ENCODE measurements at regions not wholly inside any gene's neighbourhood (a gene's known extent, or its start where the extent isn't known, plus 50 kb on each side); places are given as distances from the start of the nearest gene placed in this dataset.
A peak's percentile ranks its signal among the peaks of the same experiment; 100 is the strongest.
"Not testable (repeated sequence)": the region's sequence is repeated elsewhere in the genome, so short reads cannot be mapped to it uniquely, and the experiment has no call there.

DNA sequence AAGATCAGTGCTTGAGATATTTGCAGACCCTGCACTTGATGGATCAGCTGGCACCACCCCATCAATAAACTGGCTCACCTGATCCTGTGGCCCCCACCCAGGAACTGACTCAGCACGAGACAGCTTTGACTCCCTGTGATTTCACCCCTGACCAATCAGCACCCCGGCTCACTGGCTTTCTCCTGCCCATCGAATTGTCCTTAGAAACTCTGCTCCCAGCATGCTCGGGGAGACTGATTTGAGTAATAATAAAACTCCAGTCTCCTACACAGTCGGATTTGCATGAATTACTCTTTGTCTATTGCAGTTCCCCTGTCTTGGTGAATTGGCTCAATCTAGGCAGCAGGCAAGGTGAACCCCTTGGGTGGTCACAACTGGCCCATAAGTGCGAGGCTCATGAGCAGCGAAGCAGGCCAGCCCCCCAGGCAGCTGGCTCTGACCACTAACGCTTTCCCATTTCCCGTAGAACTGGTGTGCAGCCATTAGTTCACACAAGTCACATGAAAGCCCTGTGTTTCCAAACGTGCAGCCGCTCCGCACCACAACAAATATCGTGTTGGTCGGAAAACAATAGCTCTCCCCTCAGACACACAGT is 79.6 kb downstream of the RSPH3 start:
- no peak for FAIRE-seq

GRCh38 chr6:158919865-158920264 is 80.1 kb downstream of the RSPH3 start:
- no peak for FAIRE-seq

More for the DNA sequence above, 79.6 kb downstream of the RSPH3 start:
- no peak for DNase-seq (ENCODE audit: low spot score)

DNA sequence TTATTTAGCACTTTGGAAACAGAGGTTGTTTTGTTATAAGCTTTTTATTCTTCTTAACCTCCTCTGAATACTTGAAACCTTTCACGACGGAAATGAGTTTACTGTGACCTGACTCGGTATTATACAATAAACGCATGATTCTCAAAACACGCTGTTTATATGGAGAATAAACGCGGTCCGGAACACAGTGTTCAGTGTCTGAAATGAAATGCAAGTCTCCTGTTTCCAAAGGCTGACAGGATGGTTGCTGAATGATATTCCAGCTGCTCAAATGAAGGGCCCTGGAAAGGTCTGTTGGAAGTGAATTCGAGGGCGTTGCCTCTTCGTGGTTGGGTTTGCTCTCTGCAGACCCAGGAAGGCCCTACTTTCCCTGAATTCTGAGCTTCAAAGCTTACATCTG is 83.4 kb downstream of the RSPH3 start:
- DNase-seq (ENCODE audit: low spot score) (no peak), FAIRE-seq (no peak)

More at GRCh38 chr6:158919865-158920264, 80.1 kb downstream of the RSPH3 start:
- DNase-seq (ENCODE audit: low spot score) = no peak

GRCh38 chr6:158914923-158915322 is 85.1 kb downstream of the RSPH3 start:
- FAIRE-seq = no peak

GRCh38 chr6:158913580-158913979 is 86.4 kb downstream of the RSPH3 start:
- FAIRE-seq = no peak
- no peak for DNase-seq (ENCODE audit: low spot score)

More at GRCh38 chr6:158914923-158915322, 85.1 kb downstream of the RSPH3 start:
- DNase-seq (ENCODE audit: low spot score) = no peak

DNA sequence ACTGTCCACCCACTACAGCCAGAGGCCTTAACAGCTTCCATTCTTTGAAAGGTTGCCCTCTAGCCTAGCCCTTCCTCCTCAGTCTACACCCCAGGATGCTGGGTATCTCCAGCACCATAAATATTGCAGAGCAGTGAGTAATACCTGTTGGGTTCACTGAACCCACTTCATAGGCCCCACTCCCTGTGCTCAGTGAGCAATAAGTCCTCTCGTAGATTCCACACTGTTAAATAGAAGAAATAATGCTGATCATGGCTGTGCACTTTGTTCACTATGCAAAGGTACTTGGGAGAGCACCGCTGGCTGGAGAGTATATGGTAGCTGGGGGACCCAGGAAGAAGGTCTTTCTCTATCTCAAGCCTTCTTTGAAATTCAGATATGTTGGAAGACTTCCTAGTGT is 87.3 kb downstream of the RSPH3 start:
- DNase-seq (ENCODE audit: low spot score) = no peak
- no peak for FAIRE-seq

- no peak for FAIRE-seq
- DNase-seq (ENCODE audit: low spot score) = no peak
Measured at GRCh38 chr6:158911746-158912480, 88.1 kb downstream of the RSPH3 start.

DNA sequence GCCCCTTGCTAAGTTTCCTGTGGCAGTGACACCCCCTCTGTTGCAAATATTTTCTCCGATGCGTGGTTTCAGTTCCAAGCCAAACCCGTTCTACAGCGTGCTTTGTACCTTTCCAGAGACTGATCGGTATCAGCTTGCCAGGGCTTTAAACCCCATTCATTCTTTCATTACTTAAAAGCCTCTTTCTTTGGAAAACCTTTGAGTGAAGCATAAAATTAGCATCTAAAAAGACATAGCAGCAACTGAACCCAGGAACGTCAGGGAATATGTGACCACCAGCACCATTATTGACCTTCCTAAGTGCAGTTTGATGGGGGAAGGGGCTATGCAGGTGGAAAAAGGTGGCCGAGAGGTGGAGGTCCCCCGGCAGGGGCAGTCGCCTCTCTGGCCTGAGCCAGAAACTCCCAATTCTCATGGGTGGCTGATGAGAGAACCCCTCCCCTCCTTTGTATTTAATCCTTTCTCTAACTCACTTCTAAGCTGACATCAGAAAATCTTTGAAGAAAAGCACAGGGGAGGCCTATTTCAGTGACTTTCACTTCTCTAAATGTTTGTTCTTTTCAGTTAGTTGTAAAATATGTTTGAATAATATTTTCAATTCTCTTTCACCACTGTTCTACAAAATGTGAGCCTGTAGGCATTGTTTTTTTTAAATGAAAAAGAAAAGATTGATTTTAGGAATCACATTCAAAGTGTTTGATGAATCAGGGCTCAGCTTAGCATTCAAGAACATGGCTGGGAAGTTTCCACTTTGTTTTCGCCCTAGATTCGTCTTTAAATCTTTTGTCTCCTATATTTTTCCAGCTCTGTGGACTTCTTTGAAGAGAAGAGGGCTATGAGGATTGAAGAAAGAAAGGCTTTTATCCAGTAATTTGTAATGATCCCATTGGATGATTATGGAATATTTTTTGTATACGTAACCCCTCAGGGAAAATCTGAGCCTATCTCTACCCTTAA is 89.2 kb downstream of the RSPH3 start:
- DNase-seq (ENCODE audit: low spot score) = no peak
- FAIRE-seq = no peak

DNA sequence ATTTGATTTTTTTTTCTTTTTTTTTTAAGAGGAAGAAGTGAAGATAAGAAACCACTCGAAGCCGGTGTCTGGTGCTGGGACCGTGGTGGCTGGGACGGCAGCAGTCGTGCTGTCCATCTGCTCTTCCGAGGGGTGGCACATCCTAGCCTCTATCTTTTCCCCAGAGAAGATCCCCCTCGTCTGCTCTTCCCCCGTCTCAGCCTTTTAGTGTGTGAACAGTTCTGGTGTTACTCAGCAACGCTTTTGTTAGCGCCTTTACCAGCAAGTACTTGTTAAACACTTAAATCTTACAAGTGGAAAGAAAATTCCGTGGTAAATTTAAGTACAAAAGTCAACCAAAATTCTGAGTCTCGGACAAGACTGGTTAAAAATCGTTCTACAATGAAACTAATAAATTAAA is 90.1 kb downstream of the RSPH3 start:
- FAIRE-seq (no peak), DNase-seq (ENCODE audit: low spot score) (no peak)

GRCh38 chr6:158908606-158909005 is 89.4 kb upstream of the EZR start:
- FAIRE-seq (no peak), DNase-seq (ENCODE audit: low spot score) (no peak)

DNA sequence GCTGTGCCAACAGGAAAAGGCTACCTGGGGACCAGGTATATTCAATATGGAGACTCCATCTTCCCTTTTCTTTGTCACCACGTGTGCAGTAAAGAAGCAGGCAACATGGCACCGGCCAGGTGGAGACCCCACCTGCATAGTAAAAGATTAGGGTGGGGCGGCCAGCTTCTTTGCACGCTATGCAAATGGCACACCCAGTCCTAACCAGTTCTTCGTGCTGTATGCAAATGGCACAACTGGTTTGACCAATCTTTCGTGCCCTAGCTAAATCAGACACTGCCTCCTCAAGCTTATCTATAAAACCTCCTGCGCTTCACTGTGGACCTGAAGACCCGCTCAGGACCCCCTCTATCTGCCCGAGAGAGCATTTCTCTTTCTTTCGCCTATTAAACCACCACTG is 88.8 kb upstream of the EZR start:
- DNase-seq (ENCODE audit: low spot score) (no peak), FAIRE-seq (no peak)

- FAIRE-seq = peak; percentile 81
- peak; percentile 35 for DNase-seq (ENCODE audit: low spot score)
Measured at GRCh38 chr6:158906926-158907325, 87.8 kb upstream of the EZR start.

DNA sequence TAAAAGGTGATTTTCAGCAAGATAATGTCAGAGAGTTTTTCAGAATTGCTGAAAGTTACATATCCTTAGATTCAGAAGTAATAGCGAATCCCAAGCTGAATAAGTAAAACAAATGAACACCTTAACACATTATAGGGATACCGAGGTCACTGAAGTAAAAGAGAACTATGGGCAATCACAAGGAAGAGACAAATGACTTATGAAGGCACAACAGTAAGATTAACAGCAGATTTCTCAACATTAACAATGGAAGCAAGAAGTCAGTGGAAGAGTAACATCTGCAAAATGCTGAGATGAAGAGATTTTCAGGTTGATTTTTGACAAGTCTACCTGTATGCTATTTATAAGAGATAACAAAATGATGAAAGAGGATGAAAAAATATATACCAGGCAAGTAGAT is 86.1 kb upstream of the EZR start:
- peak; percentile 24 for DNase-seq (ENCODE audit: low spot score)
- no peak for FAIRE-seq

GRCh38 chr6:158903801-158904200 is 84.6 kb upstream of the EZR start:
- no peak for DNase-seq (ENCODE audit: low spot score)
- no peak for FAIRE-seq

- DNase-seq (ENCODE audit: low spot score) = no peak
- FAIRE-seq = no peak
Measured at GRCh38 chr6:158900663-158901312, 81.6 kb upstream of the EZR start.

DNA sequence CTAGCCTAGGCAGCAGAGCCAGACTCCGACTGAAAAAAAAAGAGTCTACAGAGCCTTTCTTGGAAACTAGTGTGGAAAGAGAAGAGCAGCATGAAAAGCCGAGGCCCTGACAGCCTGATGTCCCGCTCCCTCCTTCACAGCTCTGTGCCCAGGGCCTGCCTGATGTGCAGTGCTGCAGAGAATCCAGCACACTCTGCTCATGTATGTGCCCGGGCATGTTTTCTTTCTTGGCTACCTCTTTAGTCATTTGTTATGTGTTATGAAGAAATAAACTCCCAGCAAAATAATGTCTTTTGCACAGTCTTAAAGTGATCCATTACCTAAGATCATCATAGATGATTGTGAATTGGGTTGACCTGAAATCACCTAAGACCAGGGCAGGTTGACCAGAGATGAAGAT is 78.1 kb upstream of the EZR start:
- DNase-seq (ENCODE audit: low spot score) (no peak), FAIRE-seq (no peak)

- DNase-seq (ENCODE audit: low spot score) = no peak
- no peak for FAIRE-seq
Measured at GRCh38 chr6:158895661-158896060, 76.5 kb upstream of the EZR start.

DNA sequence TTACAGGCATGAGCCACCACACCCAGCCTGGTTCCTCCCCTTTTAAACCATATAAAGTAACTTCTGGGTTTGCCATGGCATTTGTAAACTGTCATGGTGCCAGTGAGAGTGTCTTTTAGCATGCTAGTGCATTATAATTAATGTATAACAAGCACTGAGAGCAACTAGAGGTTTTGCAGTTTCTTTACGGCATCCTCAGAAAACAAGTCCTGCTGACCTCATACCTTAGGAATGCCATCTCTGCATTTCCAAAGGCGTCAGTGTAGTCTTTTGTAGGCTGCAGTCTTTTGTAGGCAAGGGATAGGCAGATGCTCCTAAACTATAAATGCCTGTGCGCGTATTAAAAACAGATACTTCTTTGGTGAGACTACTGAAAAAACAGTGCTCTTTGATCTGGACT is 75.0 kb upstream of the EZR start:
- DNase-seq (ENCODE audit: low spot score) (peak; percentile 96), FAIRE-seq (peak; percentile 92)

DNA sequence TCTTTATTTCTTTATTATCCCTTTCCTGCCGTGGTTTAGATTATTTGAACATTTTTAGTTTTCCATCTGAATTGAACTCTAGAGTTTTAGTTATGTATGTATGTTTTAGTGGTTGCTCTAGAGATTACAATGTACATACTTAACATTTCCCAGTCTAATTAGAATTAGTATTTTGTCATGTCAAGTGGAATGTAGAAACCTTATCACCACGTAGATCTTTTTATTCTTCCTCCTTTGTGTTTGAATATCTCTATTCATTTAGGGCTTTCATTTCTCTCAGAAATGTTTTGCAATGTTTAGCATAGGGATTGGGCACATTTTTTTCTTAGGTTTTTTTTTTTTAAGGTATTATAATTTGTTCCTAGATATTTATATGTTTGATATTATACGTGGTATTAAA is 73.1 kb upstream of the EZR start:
- FAIRE-seq = no peak
- DNase-seq (ENCODE audit: low spot score) = no peak

- not testable (repeated sequence) for DNase-seq (ENCODE audit: low spot score); FAIRE-seq
Measured at GRCh38 chr6:158891560-158891959, 72.4 kb upstream of the EZR start.

DNA sequence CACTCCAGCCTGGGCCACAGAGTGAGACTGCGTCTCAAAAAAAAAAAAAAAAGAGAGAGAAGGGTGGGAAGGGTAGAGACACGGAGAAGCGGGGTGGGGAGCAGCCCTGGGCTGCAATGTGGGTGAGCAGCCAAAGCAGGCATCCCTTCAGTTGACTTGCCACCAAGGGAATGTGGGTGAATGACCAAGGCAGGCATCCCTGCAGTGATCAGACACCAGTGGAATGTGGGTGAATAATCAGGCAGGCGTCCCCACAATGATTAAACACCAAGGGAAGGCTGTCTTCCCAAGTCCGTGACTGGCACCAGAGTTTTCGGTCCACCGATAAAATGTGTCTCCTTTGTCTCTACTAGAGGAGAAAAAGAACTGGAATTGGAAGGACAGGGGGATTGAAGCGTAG is 69.0 kb upstream of the EZR start:
- FAIRE-seq (peak; percentile 88), DNase-seq (ENCODE audit: low spot score) (peak; percentile 74)
